Spinal cord (tissue), 9 donors: ENCODE measurements at regions not wholly inside any gene's neighbourhood (a gene's known extent, or its start where the extent isn't known, plus 50 kb on each side); places are given as distances from the start of the nearest gene placed in this dataset.

ENCODE experiments used
- DNase-seq, 6 donors: peaks; one replicate each; pipeline versions ENCODE4 v3.0.0 to v3.0.0-alpha.2; 2013 to 2015; ENCODE audit warnings: low spot score in 6 of 6, low read depth in 4 of 6
- H3K27ac ChIP-seq: one replicate; pipeline ENCODE4 v1.5.1; 2013; ENCODE audit warnings: low read depth, low read length, control low read depth
- H3K27me3 ChIP-seq: one replicate; pipeline ENCODE4 v1.6.1; 2013; ENCODE audit warnings: low read length; ENCODE audit not compliant: control insufficient read depth, insufficient read depth
- H3K36me3 ChIP-seq: one replicate; pipeline ENCODE4 v1.6.1; 2013; ENCODE audit warnings: low read length; ENCODE audit not compliant: control insufficient read depth, insufficient read depth
- H3K4me1 ChIP-seq: one replicate; pipeline ENCODE4 v1.6.1; 2013; ENCODE audit warnings: low read length; ENCODE audit not compliant: control insufficient read depth, insufficient read depth
- H3K4me3 ChIP-seq: one replicate; pipeline ENCODE4 v1.5.1; 2013; ENCODE audit warnings: low read depth, low read length, control low read depth
- H3K9me3 ChIP-seq: one replicate; pipeline ENCODE4 v1.6.1; 2013; ENCODE audit warnings: low read length; ENCODE audit not compliant: control insufficient read depth, insufficient read depth
- WGBS: methylation state at CpG from one replicate; pipeline ENCODE4 v1.1.5; 2013; ENCODE audit warnings: missing lambda C conversion rate; ENCODE audit not compliant: insufficient coverage; 5-methylcytosine and 5-hydroxymethylcytosine counted together
- donor health status: healthy.

GRCh38 chr1:58318157-58319005, 228.1 kb downstream of the OMA1 start:
- no peak overlapping the region for H3K27ac ChIP-seq
- no peaks in the 10 kb centered on the region for H3K9me3 ChIP-seq
- H3K4me3 ChIP-seq: no peak overlapping the region
- WGBS: 81% methylated on average over 4 of the region's 6 CpGs
- H3K4me1 ChIP-seq: no peaks in the 10 kb centered on the region
- no peaks in the 10 kb centered on the region for H3K27me3 ChIP-seq
- peak in 1 of 6 donors; percentile 11 for DNase-seq
- no peaks in the 10 kb centered on the region for H3K36me3 ChIP-seq

- Histone ChIP-seq H3K27me3 (no peaks in the 10 kb centered on the region), H3K27ac (no peak overlapping the region), H3K9me3 (no peaks in the 10 kb centered on the region), H3K36me3 (no peaks in the 10 kb centered on the region), H3K4me3 (no peak overlapping the region), H3K4me1 (no peaks in the 10 kb centered on the region)
- no peak for DNase-seq
- no CpG with 5 or more reads among the region's 1 CpG for WGBS
These were observed 228.8 kb downstream of the OMA1 start for GRCh38 chr1:58317694-58318093.

GRCh38 chr1:58317086-58317485, 229.4 kb downstream of the OMA1 start:
- WGBS: 86% methylated on average over 1 of the region's 2 CpGs
- H3K4me1 ChIP-seq: no peaks in the 10 kb centered on the region
- H3K27ac ChIP-seq: no peak overlapping the region

GRCh38 chr1:58316141-58316540, 230.4 kb downstream of the OMA1 start:
- Histone ChIP-seq H3K4me3 (no peak overlapping the region), H3K4me1 (no peaks in the 10 kb centered on the region), H3K36me3 (no peaks in the 10 kb centered on the region), H3K27ac (no peak overlapping the region), H3K27me3 (no peaks in the 10 kb centered on the region), H3K9me3 (no peaks in the 10 kb centered on the region)
- DNase-seq: no peak

More at GRCh38 chr1:58317086-58317485, 229.4 kb downstream of the OMA1 start:
- Histone ChIP-seq H3K9me3 (no peaks in the 10 kb centered on the region), H3K4me3 (no peak overlapping the region), H3K27me3 (no peaks in the 10 kb centered on the region), H3K36me3 (no peaks in the 10 kb centered on the region)
- no peak for DNase-seq

DNA sequence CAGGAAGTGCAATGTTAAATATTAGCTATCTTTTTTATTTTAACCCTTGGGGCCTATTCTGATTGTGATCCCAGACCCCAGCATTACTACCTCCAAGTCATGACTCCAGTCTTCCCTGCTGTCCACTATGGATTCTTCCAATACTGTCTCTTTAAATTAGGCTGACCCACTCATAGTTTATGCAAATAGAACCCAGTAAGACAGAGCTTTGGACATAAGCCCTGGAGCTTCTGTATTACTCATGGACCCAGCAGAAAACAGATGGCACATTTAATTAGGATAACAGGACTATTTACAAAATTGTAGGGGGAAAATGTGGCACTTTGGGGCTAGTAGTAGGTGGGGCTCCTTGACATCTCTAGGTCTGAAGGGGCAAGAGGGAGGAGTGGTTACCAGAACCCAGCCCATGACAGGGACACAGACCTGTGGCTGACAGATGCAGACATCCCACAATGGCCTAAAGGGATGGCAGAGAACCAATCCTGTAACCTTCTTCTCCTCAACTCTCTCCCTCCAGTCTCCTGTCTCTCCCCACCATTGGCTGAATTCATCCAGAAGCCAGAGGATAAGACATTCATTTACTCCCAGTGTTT, 233.5 kb downstream of the OMA1 start:
- H3K27ac ChIP-seq: no peak overlapping the region
- no peaks in the 10 kb centered on the region for H3K9me3 ChIP-seq
- no peak overlapping the region for H3K4me3 ChIP-seq
- H3K4me1 ChIP-seq: no peaks in the 10 kb centered on the region
- H3K27me3 ChIP-seq: no peaks in the 10 kb centered on the region
- no peak for DNase-seq
- no peaks in the 10 kb centered on the region for H3K36me3 ChIP-seq

DNA sequence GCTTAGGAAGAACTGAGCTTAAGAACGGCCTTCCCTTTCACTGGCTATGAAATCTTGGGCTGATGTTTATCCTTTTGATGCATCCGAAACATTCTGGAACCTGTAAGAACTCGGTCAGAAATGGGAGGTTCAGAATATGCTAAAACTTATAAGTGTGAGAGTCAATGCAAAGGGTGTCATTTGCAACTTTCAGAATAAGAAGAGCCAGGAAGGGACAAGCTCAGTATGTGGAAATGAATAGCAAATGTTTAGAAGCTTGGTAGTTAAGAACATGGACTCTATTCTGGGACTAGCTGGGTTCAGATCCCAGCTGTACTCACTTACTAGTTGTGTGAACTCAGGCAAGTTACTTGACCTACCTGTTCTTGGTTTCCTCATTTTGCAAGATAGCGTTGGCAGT, 234.1 kb downstream of the OMA1 start:
- Histone ChIP-seq H3K27ac (no peak overlapping the region), H3K27me3 (no peaks in the 10 kb centered on the region), H3K4me1 (no peaks in the 10 kb centered on the region), H3K4me3 (no peak overlapping the region), H3K36me3 (no peaks in the 10 kb centered on the region), H3K9me3 (no peaks in the 10 kb centered on the region)
- WGBS: 75% methylated on average over 3 of the region's 4 CpGs
- DNase-seq: no peak

GRCh38 chr1:58310881-58311280, 235.6 kb downstream of the OMA1 start:
- 100% methylated on average over 1 of the region's 1 CpG for WGBS
- Histone ChIP-seq H3K4me3 (no peak overlapping the region), H3K27ac (no peak overlapping the region), H3K36me3 (no peaks in the 10 kb centered on the region), H3K27me3 (no peaks in the 10 kb centered on the region), H3K4me1 (no peaks in the 10 kb centered on the region), H3K9me3 (no peaks in the 10 kb centered on the region)
- no peak for DNase-seq

DNA sequence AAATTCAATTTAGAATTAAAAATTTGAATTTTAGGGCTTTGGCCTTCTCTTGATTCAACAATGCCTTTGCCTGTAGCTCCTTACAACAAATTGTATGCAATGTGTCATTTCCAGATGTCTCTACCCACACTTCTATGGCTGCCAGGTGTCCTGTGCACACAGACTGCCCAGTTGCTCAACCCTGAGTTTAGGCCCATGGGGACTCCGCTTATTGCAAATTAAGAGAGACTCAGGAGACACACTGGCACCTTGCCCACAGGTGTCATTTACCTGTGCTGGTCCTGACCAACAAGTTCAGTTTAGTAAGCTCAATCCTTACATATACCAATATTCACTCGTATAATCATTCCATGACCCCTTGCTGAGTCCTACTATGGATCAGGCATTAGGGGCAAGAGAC, 236.1 kb downstream of the OMA1 start:
- no peaks in the 10 kb centered on the region for H3K36me3 ChIP-seq
- H3K4me1 ChIP-seq: no peaks in the 10 kb centered on the region
- H3K9me3 ChIP-seq: no peaks in the 10 kb centered on the region
- no peak for DNase-seq
- no peak overlapping the region for H3K27ac ChIP-seq
- WGBS: 100% methylated on average over 2 of the region's 2 CpGs
- H3K27me3 ChIP-seq: no peaks in the 10 kb centered on the region
- no peak overlapping the region for H3K4me3 ChIP-seq

DNA sequence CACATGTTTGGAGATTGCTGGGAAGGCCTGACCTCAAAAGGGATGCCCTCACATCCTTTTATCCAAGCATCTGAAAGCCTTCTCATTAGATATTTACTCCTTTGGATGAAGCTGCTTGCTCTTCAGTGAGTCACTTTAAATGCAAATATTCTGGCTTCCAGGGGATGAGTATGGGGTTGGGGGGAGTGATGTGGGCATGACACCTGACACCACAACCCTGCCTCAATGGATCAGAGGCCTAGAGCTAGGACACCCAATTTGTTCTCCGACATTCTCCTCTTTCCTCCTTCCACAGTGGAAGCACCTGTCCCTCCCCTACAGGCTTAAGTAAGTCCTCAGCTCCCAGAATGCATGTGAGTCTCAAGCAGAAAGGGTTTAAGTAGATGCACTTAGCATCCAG, 238.3 kb downstream of the OMA1 start:
- Histone ChIP-seq H3K36me3 (no peaks in the 10 kb centered on the region), H3K27me3 (no peaks in the 10 kb centered on the region)

DNA sequence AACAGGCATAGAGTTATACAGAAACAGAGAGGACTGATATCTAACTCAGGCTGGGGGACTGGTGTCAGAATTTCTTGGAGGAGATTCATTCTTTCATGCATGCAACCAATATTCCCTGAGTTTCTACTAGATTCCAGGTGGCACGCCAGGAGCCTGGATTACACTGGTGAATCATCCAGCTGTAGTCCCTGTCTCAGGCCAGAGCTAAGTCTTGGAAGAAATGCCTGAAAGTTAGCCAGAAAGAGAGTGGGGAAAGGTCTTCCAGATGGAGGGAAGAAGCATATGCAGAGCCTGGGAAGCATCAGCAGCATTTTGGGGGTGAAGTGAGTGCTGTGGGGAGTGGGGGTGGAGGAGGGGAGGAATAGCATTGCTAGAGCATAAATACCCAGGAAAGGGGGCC, 239.1 kb downstream of the OMA1 start:
- DNase-seq: peak in 1 of 6 donors; percentile 69
- WGBS: 71% methylated on average over 1 of the region's 1 CpG
- H3K27me3 ChIP-seq: no peaks in the 10 kb centered on the region
- H3K4me3 ChIP-seq: no peak overlapping the region
- H3K36me3 ChIP-seq: no peaks in the 10 kb centered on the region
- H3K9me3 ChIP-seq: no peaks in the 10 kb centered on the region
- no peaks in the 10 kb centered on the region for H3K4me1 ChIP-seq
- no peak overlapping the region for H3K27ac ChIP-seq

More for the DNA sequence above, 238.3 kb downstream of the OMA1 start:
- Histone ChIP-seq H3K27ac (no peak overlapping the region), H3K9me3 (no peaks in the 10 kb centered on the region), H3K4me1 (no peaks in the 10 kb centered on the region), H3K4me3 (no peak overlapping the region)
- no CpG with 5 or more reads among the region's 1 CpG for WGBS
- no peak for DNase-seq
